Suprapubic skin (tissue), 4 donors: ENCODE measurements at regions not wholly inside any gene's neighbourhood (a gene's known extent, or its start where the extent isn't known, plus 50 kb on each side); places are given as distances from the start of the nearest gene placed in this dataset.

Source experiments
- DNase-seq, 2 donors: peaks; one replicate each; pipeline ENCODE4 v3.0.0-alpha.2; 2019; ENCODE audit warnings: low spot score in 2 of 2
- H3K27ac ChIP-seq: fragments of 200-600 bp; sonication (generic); one replicate; pipeline ENCODE4 v1.5.1; 2019
- H3K27me3 ChIP-seq: fragments of 200-600 bp; sonication (generic); one replicate; pipeline ENCODE4 v1.5.1; 2019
- H3K36me3 ChIP-seq: fragments of 200-600 bp; sonication (generic); one replicate; pipeline ENCODE4 v1.5.1; 2019
- H3K4me1 ChIP-seq: fragments of 200-600 bp; sonication (generic); one replicate; pipeline ENCODE4 v1.5.1; 2019
- H3K4me3 ChIP-seq: fragments of 200-600 bp; sonication (generic); one replicate; pipeline ENCODE4 v1.5.1; 2019; ENCODE audit warnings: mild to moderate bottlenecking
- H3K9me3 ChIP-seq: fragments of 200-600 bp; sonication (generic); one replicate; pipeline ENCODE4 v1.5.1; 2019
- CTCF ChIP-seq, 2 donors: fragments of 200-600 bp in 1 of 2; fragments of 450-650 bp in 1 of 2; sonication (generic) in 1 of 2; IDR thresholded peaks; one replicate each; pipeline ENCODE4 v1.5.1; 2016 to 2019; ENCODE audit warnings: antibody characterized with exemption in 2 of 2, mild to moderate bottlenecking in 1 of 2, moderate library complexity in 1 of 2
- EP300 ChIP-seq: sonication (generic); formaldehyde crosslinking; IDR thresholded peaks from one replicate; pipeline ENCODE4 v1.6.1; 2017; ENCODE audit warnings: antibody characterized with exemption
- POLR2A ChIP-seq, 2 donors: fragments of 450-650 bp; IDR thresholded peaks; one replicate each; pipeline ENCODE4 v1.6.1; 2017; ENCODE audit warnings: antibody characterized with exemption in 2 of 2, mild to moderate bottlenecking in 2 of 2, moderate library complexity in 2 of 2
- POLR2AphosphoS5 ChIP-seq, 3 donors: sonication (generic); formaldehyde crosslinking; IDR thresholded peaks; one replicate each; pipeline ENCODE4 v1.6.1; 2017; ENCODE audit warnings: antibody characterized with exemption in 3 of 3
- WGBS: methylation state at CpG from one replicate; pipeline ENCODE4 v1.1.5; 2018; 5-methylcytosine and 5-hydroxymethylcytosine counted together

GRCh38 chr11:11756718-11757117, 85.1 kb upstream of the USP47 start:
- H3K36me3 ChIP-seq, result no peaks in the 10 kb centered on the region
- peaks cover 2% of the 10 kb centered on the region for H3K27me3 ChIP-seq
- no peak overlapping the region for H3K27ac ChIP-seq
- no peaks in the 10 kb centered on the region for H3K9me3 ChIP-seq
- no peak overlapping the region for H3K4me3 ChIP-seq
- H3K4me1 ChIP-seq, result no peaks in the 10 kb centered on the region
- 75% methylated on average over 3 of the region's 3 CpGs for WGBS
- no peak for DNase-seq
- TF ChIP-seq POLR2AphosphoS5 (IDR thresholded peaks at IDR 0.05) (no peak), CTCF (IDR thresholded peaks at IDR 0.05) (no peak), POLR2A (IDR thresholded peaks at IDR 0.05) (no peak), EP300 (no peak)

- no peaks in the 10 kb centered on the region for H3K4me1 ChIP-seq
- H3K4me3 ChIP-seq, result no peak overlapping the region
- DNase-seq, result no peak
- TF ChIP-seq POLR2AphosphoS5 (IDR thresholded peaks at IDR 0.05), result no peak
- no peak for TF ChIP-seq CTCF (IDR thresholded peaks at IDR 0.05)
- TF ChIP-seq EP300, result no peak
- TF ChIP-seq POLR2A (IDR thresholded peaks at IDR 0.05), result no peak
- H3K27ac ChIP-seq, result no peak overlapping the region
- H3K9me3 ChIP-seq, result no peaks in the 10 kb centered on the region
- peaks cover 2% of the 10 kb centered on the region for H3K27me3 ChIP-seq
- WGBS, result 91% methylated on average over 5 of the region's 5 CpGs
- H3K36me3 ChIP-seq, result no peaks in the 10 kb centered on the region
These were observed 85.9 kb upstream of the USP47 start for GRCh38 chr11:11755871-11756270.

- no peaks in the 10 kb centered on the region for H3K36me3 ChIP-seq
- H3K4me1 ChIP-seq, result no peaks in the 10 kb centered on the region
- no peak for TF ChIP-seq POLR2A (IDR thresholded peaks at IDR 0.05)
- no peak for TF ChIP-seq CTCF (IDR thresholded peaks at IDR 0.05)
- TF ChIP-seq EP300, result no peak
- TF ChIP-seq POLR2AphosphoS5 (IDR thresholded peaks at IDR 0.05), result no peak
- no peak for DNase-seq
- no peaks in the 10 kb centered on the region for H3K9me3 ChIP-seq
- H3K27ac ChIP-seq, result no peak overlapping the region
- peaks cover 2% of the 10 kb centered on the region for H3K27me3 ChIP-seq
- no peak overlapping the region for H3K4me3 ChIP-seq
- WGBS, result 74% methylated on average over 3 of the region's 3 CpGs
These were observed 89.1 kb upstream of the USP47 start for GRCh38 chr11:11752679-11753078.

- WGBS, result 97% methylated on average over 2 of the region's 2 CpGs
- Histone ChIP-seq H3K4me1 (no peaks in the 10 kb centered on the region), H3K9me3 (no peaks in the 10 kb centered on the region), H3K36me3 (no peaks in the 10 kb centered on the region), H3K27me3 (peaks cover under 1% of the 10 kb centered on the region), H3K27ac (no peak overlapping the region), H3K4me3 (no peak overlapping the region)
- TF ChIP-seq POLR2AphosphoS5 (IDR thresholded peaks at IDR 0.05), result no peak
- no peak for TF ChIP-seq POLR2A (IDR thresholded peaks at IDR 0.05)
- TF ChIP-seq EP300, result no peak
- TF ChIP-seq CTCF (IDR thresholded peaks at IDR 0.05), result no peak
- DNase-seq, result no peak
These were observed 91.5 kb upstream of the USP47 start for GRCh38 chr11:11750017-11750878.

GRCh38 chr11:11748706-11749365, 92.9 kb upstream of the USP47 start:
- Histone ChIP-seq H3K9me3 (no peaks in the 10 kb centered on the region), H3K4me1 (no peaks in the 10 kb centered on the region), H3K27ac (no peak overlapping the region), H3K27me3 (no peaks in the 10 kb centered on the region), H3K36me3 (no peaks in the 10 kb centered on the region), H3K4me3 (no peak overlapping the region)
- TF ChIP-seq POLR2AphosphoS5 (IDR thresholded peaks at IDR 0.05) (no peak), POLR2A (IDR thresholded peaks at IDR 0.05) (no peak), EP300 (no peak), CTCF (IDR thresholded peaks at IDR 0.05) (no peak)
- 62% methylated on average over 4 of the region's 4 CpGs for WGBS
- DNase-seq, result no peak
